NCI-H1092 (cell line): ENCODE measurements at regions not wholly inside any gene's neighbourhood (a gene's known extent, or its start where the extent isn't known, plus 50 kb on each side); places are given as distances from the start of the nearest gene placed in this dataset.
"Not testable (repeated sequence)": the region's sequence is repeated elsewhere in the genome, so short reads cannot be mapped to it uniquely, and the experiment has no call there.

ENCODE experiments used
- DNase-seq: peaks from one replicate; lab custom pipeline; 2025; lab: John Stamatoyannopoulos, UW

DNA sequence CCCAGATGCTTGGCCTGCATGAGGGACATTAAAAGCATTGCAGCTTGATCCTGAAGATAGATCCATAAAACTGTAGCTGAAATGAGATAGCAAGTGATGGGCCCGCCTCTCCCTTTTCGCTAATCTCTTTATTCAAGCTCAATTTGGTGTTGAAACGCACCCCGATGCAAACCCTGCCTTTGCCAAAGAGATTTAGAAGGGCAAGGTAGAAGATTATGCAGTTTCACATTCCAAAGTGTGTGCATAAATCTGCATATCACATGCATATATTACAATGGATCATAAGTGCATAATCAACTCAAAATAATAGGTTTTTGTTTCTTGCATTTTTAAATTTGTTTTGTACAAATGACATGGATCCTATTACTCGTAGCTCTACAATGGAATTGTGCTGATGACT is 80.1 kb upstream of the SHANK2 start:
- DNase-seq = no peak

DNA sequence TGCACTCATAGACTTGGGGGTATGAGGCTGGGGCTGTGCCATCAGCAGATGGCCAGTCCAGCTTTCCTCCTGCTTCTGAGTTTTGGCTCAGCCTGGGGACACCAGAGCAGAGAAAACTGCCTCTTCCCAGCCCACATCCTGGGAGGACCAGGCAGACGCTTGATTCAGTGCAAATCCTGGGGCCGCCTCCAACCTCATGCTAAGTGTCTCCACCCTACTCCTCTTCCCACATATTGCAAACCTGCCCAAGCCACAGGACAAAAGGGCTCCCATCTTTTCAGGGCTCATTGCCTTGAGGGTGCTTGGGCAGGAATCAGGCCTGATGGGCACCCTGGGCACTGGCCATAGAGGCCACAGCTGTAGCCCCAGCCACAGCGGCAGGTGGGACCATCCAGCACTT is 79.7 kb upstream of the SHANK2 start:
- no peak for DNase-seq

DNA sequence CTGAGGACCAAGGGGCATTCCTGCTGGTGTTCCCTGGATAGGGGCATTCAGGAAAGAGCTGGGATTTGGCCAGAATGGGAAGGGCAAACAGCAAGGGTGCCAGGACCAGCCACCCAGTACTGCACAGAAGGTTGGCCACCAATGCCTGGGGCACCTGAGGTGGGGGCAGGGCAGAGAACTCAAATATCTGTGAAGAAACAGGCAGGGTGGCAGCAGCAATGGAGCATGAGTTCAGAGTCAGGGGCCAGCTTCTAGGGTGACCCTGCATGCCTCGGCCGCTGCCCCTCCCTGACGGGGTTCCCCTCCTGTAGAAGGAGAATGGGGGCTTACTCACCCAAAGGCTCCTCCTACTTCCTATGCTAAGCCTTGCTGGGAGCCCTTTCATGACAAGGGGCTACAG is 79.3 kb upstream of the SHANK2 start:
- no peak for DNase-seq

DNA sequence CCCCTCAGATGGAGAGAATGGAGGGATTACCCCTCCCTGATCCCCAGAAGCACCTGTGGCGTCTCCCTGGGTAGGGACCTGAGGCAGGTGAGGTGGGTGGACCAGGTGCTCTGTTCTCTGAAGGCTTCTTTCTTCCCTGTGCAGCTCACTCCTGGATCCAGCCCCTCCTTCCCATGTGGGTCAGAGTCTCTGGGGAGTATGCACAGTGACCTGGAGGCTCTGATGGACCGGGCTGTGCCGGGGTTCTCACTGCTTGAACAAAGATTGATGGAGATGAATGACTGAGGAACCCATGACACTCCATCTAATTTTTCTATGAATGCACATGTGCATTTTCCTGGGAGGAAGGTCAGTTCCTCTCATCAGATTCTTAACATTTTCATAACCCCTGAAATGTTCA is 78.6 kb upstream of the SHANK2 start:
- no peak for DNase-seq

DNA sequence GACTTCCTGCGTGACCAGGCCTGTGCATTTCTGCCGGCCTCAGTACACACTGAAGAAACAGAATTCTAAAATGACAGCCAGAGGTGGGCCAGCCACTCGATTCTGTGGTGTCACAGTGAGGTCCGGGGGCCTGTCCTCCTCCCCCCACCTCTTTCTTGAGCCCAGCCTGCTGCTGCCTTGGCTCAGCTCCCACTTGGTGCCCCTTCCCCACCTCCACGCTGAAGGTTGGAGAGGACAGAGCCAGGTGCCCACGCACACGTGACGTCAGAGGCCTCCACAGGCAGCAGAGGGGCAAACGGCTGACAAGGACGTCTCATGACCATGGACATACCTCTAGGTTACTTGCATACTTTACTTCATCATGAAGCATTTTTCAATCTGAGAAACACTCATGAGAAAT is 78.0 kb upstream of the SHANK2 start:
- no peak for DNase-seq

DNA sequence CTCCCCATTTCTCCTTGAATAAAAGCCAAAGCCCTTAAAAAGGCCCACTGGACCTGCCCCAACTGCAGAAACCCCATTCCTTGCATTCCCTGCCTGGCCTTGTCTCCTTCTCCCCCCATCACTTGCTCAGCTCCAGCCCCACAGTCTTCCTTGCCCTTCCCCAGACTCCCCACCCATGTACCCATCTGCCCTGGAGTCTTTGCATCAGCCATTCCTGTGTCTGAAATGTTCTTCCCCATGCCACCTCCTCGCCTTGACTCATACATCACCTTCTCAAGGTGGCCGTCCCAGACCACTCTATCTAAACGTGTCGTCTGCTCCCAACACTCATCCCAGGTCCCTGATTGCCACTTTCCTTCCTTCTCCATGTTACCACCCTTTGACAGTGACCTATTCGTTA is 77.4 kb upstream of the SHANK2 start:
- DNase-seq = no peak

DNA sequence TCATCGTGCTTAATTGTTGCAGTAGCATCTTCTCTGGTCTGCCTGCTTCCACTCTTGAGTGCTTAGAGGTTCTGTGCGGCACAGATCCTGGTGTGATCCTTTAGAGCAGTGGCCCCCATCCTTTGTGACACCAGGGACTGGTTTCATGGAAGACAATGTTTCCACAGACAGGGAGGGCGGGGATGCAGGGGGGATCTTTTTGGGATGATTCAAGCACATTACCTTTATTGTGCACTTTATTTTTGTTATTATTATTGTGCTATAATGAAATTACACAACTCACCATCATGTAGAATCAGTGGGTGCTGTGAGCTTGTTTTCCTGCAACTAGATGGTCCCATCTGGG is 76.8 kb upstream of the SHANK2 start:
- no peak for DNase-seq

DNA sequence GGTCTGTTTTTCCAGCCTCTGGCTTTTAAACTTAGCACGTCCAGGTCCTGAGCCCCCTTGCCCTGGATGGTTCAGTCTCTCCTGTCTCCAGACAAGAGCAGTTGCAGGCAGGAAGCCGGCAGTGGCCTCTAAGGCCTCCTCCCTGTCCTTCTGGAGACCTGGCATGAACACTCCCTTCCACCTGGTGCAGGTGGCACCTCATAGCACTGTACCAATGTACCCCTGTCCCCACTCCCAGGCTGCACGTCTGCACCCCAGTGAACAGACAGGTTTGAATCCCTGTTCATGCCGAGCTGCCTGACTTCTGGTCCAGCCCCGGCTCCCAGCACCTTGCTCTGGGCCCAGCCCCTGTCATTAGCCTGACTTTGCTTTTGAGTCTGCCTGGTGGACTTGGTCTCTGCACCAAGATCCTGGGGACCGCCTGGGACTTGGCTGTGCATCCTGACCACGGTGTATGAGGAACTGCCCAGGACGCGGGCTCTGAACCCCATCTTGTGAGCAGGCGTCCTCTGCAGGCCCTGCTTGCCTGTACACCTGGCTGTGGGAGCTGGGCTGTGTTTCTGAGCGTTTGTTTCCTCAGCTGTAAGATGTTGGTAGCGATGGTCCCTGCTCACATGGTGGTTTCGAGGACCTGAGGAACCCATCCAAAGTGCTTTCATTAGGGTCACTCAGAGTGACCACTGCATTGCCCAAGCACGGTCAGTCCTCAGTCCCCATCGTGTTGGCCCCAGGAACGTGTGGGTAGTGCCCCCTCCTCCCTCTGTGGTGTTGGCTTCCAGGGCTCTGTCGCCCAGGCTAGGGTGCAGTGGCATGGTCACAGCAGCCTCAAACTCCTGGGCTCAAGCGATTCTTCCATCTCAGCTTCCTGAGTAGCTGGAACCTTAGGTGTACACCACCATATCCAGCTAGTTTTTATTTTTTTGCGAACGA is 75.0 kb upstream of the SHANK2 start:
- DNase-seq = no peak

DNA sequence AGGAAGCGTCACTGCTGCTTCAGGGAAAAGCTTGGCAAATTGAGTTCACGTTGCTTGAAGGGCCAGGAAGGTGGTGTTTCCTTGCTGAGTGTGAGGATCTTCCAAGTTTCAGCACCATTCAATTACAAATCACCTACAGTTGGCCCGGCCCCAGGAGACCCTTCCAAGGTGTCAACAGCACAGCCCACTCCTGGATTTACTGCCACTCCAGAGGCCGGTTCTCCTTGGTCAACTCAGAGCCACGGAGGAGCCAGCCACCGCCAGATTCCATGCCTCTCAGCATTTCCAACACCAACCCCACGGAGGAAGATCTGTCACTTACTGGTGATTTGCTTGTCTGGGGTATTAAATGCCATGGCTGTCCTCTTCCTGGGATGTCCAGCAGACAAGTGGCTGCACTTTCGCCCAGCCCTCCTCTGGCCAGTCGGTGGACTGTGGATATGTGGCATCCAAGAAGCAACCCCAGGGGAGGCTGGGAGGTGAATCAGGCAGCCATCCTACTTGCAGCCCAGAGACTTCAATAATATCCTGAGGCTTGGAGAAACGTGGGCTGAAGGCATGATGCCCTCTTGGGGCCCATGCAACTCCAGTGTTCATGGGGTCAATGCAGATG is 74.1 kb upstream of the SHANK2 start:
- DNase-seq = no peak

DNA sequence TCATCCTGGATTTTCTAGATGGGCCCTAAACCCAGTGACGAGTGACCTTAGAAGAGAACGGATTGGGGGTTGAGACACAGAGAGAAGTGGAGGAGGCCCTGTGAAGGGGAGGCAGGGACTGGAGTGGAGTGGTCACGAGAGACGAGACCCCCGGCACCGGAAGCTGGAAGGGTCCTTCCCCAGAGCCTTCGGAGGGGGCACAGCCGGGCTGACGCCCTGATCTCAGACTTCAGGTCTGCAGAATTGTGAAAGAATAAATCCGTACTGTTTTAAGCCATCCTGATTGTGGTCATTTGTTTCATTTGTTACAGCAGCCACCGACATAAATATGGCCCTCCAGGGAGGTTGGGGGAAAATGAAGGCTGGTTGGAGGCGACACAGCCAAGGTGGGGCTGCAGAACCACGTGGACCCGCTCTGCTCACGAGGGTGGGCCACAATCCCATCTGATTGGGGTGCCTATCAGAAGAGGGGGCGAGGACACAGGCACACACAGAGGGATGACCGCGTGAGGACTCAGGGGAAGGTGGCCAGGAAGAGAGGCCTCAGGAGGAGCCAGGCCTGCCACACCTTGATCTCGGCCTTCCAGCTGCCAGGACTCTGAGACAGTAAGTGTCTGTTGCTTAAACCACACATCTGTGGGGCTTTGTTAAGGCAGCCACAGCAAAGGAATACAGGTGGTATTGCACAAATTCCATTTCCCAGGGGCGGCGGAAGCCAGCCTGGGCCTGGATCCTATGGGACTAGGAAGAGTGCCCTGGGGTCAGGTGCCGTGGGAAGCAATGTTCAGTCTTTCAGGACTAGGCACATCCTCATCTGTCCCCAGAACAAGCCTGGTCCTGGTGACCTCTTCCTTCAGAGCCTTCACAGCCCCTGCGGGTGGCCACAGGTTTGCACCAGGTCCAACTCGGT is 73.3 kb upstream of the SHANK2 start:
- DNase-seq = no peak

DNA sequence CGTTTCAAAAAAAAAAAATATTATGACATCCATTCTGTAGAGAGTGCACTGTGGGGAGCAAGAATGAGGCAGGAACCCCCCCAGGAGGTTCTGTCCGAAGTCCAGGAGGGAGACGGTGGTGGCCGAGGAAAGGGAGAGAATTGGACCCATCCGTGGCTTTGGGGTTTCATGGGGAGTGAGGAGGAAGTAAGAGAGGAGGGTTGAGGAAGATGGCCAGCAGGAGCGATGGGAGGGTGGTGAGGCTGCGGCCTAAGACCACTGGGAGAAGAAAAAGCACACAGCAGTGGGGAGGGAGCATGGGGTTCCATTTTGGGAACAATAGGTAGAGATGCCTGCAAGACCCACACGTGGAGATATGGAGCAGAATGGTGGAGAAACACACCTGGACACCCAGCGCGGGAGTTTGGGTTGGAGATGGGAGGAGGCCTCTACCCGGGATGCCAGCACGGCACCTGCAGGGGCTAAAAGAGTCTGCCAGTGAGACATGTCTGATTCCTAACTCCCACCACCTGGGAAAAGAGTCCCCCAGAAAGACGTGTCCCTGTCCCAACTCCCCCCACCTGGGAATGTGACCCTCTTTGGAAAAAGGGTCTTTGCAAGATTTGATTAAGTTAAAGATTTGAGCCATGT is 72.5 kb upstream of the SHANK2 start:
- DNase-seq = no peak

DNA sequence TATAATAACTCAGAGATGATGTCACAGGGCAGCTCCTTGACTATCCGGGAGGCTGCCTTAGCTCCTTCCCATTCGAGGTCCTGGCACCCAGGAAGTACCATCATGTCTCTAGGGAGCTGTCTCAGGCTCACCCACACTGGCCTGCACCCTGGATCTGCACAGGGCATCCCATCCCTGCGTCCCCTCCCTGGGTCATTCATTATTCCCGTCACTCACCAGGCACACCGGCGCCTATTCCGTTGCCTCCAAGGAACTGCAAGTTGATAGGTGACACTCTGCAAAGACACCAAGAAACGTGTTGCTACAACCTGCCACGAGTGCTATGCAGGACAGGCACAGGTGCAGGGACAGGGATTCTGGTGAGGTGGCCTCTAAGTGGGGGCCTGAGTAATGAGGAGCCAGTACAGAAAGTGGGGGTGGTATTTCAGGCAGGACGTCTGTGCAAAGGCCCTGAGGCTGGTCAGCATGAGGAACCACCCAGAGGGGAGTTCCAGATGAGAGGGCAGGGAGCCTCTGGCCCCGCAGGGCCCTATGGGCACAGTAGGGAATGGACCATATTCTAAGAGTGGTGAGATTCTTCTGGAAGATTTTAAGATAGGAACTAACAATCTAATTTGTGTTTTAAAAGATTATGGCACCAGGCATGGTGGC is 71.6 kb upstream of the SHANK2 start:
- no peak for DNase-seq

DNA sequence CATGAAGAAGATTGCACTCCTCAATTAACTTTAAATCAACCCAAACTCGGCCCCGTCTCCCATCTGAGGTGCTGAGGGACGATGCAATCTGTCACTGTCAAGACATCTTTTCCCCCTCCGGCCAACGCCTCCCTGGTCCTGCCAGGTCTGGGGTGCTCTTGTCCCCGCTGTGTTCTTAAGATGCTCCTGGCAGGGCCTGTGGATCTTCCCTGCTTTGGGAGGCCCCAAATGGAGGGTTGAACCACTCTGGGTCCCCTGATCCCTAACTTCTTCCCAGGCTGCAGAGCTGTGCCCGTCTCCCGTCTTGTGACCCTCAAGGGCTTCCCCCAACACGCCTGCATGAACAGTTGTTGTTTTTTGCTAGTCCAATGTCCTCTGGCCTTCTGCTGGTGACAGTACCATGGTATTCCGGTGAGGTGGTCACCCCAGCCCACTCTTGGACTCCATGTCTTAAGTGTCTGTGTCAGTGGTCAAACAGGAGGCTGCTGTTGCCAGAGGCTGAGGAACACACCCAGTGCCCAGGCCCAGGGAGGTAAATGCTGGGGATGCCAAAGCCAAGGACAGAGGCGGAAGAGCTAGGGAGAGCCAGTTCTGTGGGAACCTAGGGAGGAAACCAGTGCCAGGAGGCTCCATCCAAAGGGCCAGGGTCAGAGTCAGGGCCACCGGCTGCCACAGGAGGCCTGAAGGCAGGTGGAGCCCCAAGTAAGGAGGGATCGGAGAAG is 70.6 kb upstream of the SHANK2 start:
- DNase-seq = no peak

DNA sequence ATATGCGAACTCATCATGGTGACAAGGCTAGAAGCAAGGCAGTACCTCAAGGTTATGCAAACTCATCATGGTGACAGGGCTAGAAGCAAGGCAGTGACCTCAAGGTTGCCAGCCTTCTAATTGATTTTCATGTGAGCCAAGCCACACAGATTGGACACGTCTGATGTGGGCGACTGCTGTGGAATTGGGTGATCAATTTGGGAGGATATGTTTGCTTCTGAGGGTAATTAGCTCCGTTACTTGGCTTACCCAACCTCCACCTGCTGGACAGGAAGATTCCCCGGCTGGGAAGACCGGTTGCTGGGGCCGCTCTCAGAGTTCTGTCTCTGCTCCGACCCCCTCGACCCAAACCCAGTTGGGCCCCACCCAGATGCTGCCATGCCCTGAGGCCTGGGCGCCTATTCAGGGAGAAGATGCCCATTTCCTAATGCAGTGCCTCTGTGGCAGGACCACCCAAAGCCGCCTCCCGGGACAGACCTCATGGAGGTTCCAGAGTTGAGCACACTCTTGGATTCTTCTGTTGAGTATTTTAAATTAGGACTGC is 69.9 kb upstream of the SHANK2 start:
- no peak for DNase-seq

DNA sequence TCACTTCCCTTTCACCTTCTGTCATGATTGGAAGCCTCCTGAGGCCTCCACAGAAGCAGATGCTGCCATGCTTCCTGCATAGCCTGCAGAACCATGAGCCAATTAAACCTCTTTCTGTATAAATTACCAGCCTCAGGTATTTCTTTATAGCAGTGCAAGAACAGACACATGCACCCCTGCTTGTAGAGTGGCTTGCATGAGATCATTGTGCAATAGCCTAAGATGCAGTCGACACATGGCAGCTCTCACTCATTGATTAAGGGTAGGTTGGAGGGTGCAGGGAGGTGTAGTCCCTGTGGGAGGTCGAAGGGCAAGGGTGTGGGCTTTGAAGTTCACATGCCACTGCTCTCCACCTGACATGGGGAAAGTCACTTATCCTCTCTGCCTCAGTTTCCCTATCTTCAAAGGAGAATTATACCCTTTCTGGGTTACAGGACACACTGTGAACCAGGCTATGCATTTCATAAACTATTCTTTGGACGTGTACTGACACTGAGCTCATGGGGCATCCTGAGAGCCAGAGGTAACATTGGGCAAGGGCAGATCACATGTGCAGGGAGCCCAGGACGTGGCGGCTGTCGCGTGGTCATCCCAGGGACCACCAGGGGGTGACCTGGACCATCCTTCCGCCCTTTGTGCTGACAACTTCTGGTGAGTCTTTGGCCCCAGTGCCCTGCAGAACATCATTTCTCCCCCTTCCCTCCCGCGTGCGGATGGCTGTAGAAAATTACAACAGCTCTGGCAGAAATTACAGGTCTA is 69.2 kb upstream of the SHANK2 start:
- no peak for DNase-seq

DNA sequence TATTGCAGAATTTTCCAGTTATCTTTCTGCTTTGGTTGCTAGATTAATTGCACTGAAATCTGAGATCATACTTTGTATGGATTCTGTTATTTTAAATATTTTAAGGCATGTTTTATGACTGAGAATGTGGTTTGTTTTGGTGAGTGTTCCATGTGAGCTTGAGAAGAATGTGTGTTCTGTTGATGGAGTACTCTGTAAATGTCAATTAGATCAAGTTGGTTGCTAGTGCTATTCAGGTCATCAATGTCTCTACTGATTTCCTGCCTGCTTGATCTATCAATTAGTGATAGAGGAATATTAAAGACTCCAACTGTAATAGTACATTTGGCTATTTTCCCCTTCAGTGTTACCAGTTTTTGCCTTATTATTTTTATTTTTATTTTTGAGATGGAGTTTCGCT is 64.3 kb upstream of the SHANK2 start:
- DNase-seq = no peak

DNA sequence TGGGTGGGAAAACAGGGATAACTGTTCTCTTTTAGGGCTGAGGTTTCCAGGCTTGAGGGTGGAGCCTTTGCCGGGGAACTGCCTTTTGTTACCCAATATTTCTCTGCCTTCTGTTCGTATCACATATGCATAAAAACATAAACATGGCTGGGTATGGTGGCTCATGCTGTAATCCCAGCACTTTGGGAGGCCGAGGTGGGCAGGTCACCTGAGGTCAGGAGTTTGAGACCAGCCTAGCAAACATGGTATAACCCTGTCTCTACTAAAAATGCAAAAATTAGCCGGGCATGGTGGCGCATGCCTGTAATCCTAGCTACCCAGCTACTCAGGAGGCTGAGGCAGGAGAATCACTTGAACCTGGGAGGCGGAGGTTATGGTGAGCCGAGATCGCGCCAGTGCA is 60.2 kb upstream of the SHANK2 start:
- DNase-seq = not testable (repeated sequence)

DNA sequence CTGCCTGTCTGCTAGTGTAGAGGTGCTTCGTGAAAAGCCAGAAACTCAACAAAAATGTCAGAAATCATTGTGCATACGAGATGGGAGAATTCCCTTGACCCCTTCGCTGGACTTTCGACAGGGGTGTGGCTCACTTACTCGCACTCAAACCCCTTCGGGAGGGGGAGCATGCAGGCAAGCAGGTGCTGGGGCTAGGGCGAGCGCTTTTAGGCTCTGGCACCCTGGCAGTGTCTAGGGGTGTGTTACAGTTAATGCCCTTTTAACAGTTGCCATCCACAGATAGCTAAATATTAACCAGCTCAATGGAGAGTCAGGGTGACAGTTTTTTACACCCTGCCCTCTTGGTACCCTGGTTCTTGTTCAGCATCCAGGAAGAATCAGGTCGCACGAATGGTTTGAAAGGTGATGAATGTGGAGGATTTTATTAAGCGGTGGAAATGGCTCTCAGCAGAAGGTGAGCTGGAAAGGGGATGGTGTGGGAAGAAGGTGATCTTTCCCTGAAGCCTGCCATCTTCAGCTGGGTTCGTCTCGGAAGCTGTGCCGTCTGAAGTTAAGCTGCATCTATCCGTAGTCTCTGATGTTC is 59.6 kb upstream of the SHANK2 start:
- no peak for DNase-seq

DNA sequence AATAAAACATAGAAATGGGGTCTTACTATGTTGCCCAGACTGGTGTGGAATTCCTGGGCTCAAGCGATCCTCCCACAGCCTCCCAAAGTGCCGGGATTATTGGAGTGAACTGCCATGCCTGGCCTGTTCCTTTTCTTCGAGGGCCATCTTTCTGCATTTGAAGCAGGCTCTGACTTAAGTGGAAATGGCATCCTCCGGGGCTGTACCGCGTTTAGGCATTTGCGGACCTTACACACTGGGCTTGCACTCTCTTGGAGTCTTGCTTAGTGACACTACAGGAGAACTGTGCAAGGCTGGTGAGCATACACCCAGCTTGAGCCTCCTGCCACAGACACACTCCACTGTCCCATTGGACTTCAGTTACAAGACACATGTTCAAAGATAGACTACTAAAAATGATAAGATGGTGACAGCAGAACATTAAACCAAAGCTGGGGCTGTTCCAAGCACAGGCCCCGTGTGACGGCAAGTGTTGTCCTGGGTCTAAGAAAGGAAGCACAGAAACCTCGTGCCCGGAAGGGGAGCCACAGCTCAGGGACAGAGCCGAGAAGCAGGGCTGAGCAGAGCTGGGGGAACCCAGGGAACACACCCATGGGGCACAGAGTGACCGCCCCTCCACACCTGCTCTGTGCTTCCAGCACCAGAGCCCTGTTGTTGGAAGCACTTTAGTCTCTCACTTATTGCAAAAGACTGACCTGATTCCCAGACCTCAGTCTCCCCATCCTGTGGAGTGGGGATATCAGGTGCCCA is 59.0 kb upstream of the SHANK2 start:
- no peak for DNase-seq
